Left lung (tissue), 4 donors: ENCODE measurements at regions not wholly inside any gene's neighbourhood (a gene's known extent, or its start where the extent isn't known, plus 50 kb on each side); places are given as distances from the start of the nearest gene placed in this dataset.
"Not testable (repeated sequence)": the region's sequence is repeated elsewhere in the genome, so short reads cannot be mapped to it uniquely, and the experiment has no call there.

ENCODE experiments used
- ATAC-seq: fragments of 200-7000 bp; cut with Tn5 transposase; one replicate; pipeline ENCODE4 v1.9.1; 2020; ENCODE audit warnings: moderate library complexity
- DNase-seq, 4 donors: peaks; one replicate each; pipeline ENCODE4 v3.0.0-alpha.2; 2013 to 2020
- H3K27ac ChIP-seq, 2 donors: fragments of 200-600 bp; sonication (generic) in 1 of 2; one replicate each; pipeline versions ENCODE4 v1.5.0 to v1.8.0; 2020 to 2021
- H3K27me3 ChIP-seq, 2 donors: fragments of 200-600 bp; sonication (generic) in 1 of 2; one replicate each; pipeline versions ENCODE4 v1.5.0 to v1.8.0; 2020 to 2021
- H3K36me3 ChIP-seq, 2 donors: fragments of 200-600 bp; sonication (generic) in 1 of 2; one replicate each; pipeline versions ENCODE4 v1.5.0 to v1.8.0; 2020 to 2021
- H3K4me1 ChIP-seq, 2 donors: fragments of 200-600 bp; one replicate each; pipeline ENCODE4 v1.8.0; 2021
- H3K4me3 ChIP-seq, 2 donors: fragments of 200-600 bp; sonication (generic) in 1 of 2; one replicate each; pipeline versions ENCODE4 v1.5.0 to v1.8.0; 2020 to 2021; ENCODE audit warnings: mild to moderate bottlenecking in 1 of 2
- H3K9me3 ChIP-seq, 2 donors: fragments of 200-600 bp; sonication (generic) in 1 of 2; one replicate each; pipeline versions ENCODE4 v1.5.0 to v1.8.0; 2020 to 2021
- intact Hi-C, 2 donors: fragments of 100-400 bp; cut with DNase I; formaldehyde crosslinking; loops; one replicate each; pipeline versions ENCODE4 v1.11.2 to v1.14.2; 2022
- TF ChIP-seq, protein P1 (sequence below), 2 donors: fragments of 200-600 bp; sonication (generic) in 1 of 2; IDR thresholded peaks; one replicate each; pipeline versions ENCODE4 v1.5.0 to v1.8.0; 2021; ENCODE audit warnings: antibody characterized with exemption in 2 of 2
- donor health status: DM: no; HTN: yes; CAD: no.
- donor health status: DM: no; HTN: no; CAD: no.

- intact Hi-C loops = no loop called here
- H3K36me3 ChIP-seq = no peaks in the 10 kb centered on the region
- no peak for ATAC-seq
- no peak for DNase-seq
- no peaks in the 10 kb centered on the region for H3K4me1 ChIP-seq
- TF ChIP-seq, protein P1, sequence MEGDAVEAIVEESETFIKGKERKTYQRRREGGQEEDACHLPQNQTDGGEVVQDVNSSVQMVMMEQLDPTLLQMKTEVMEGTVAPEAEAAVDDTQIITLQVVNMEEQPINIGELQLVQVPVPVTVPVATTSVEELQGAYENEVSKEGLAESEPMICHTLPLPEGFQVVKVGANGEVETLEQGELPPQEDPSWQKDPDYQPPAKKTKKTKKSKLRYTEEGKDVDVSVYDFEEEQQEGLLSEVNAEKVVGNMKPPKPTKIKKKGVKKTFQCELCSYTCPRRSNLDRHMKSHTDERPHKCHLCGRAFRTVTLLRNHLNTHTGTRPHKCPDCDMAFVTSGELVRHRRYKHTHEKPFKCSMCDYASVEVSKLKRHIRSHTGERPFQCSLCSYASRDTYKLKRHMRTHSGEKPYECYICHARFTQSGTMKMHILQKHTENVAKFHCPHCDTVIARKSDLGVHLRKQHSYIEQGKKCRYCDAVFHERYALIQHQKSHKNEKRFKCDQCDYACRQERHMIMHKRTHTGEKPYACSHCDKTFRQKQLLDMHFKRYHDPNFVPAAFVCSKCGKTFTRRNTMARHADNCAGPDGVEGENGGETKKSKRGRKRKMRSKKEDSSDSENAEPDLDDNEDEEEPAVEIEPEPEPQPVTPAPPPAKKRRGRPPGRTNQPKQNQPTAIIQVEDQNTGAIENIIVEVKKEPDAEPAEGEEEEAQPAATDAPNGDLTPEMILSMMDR (IDR thresholded peaks at IDR 0.05) = no peak
- no peaks in the 10 kb centered on the region for H3K27me3 ChIP-seq
- H3K9me3 ChIP-seq = no peaks in the 10 kb centered on the region
- H3K27ac ChIP-seq = no peak overlapping the region
- no peak overlapping the region for H3K4me3 ChIP-seq
Observed at GRCh38 chr4:83920375-83920774, 384.5 kb downstream of the GPAT3 start.

DNA sequence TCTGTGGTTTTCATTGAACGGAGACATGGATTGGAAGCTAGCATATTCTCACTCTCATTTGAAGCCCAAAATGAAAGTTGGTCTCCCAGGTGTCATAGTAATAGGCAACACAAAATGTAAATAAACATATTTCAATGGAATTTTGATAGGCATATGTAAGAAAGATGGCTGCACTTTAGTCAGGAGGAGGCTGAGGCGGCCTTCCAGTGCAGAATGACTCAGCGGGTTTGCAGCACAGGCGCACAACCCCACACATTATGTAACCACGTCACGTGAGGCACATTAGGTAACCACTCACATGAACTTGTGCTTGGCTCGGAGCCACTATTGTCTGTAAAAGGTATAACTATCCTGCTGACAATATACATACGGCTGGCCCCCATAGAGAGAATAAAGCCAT is 381.7 kb downstream of the GPAT3 start:
- no peaks in the 10 kb centered on the region for H3K9me3 ChIP-seq
- intact Hi-C loops = no loop called here
- H3K27me3 ChIP-seq = no peaks in the 10 kb centered on the region
- ATAC-seq (no peak), DNase-seq (no peak)
- no peaks in the 10 kb centered on the region for H3K36me3 ChIP-seq
- H3K4me1 ChIP-seq = no peaks in the 10 kb centered on the region
- no peak overlapping the region for H3K4me3 ChIP-seq
- no peak overlapping the region for H3K27ac ChIP-seq
- TF ChIP-seq, protein P1 (IDR thresholded peaks at IDR 0.05) = no peak

GRCh38 chr4:83910693-83911092 is 374.8 kb downstream of the GPAT3 start:
- Histone ChIP-seq H3K4me3 (no peak overlapping the region), H3K27me3 (no peaks in the 10 kb centered on the region), H3K27ac (no peak overlapping the region), H3K4me1 (no peaks in the 10 kb centered on the region), H3K36me3 (no peaks in the 10 kb centered on the region), H3K9me3 (no peaks in the 10 kb centered on the region)
- DNase-seq (no peak), ATAC-seq (no peak)
- TF ChIP-seq, protein P1 (IDR thresholded peaks at IDR 0.05) = no peak
- intact Hi-C loops = no loop called here

- no peaks in the 10 kb centered on the region for H3K4me1 ChIP-seq
- H3K27ac ChIP-seq = no peak overlapping the region
- H3K27me3 ChIP-seq = no peaks in the 10 kb centered on the region
- H3K4me3 ChIP-seq = no peak overlapping the region
- no peaks in the 10 kb centered on the region for H3K9me3 ChIP-seq
- intact Hi-C loops = no loop called here
- no peaks in the 10 kb centered on the region for H3K36me3 ChIP-seq
- TF ChIP-seq, protein P1 (IDR thresholded peaks at IDR 0.05) = no peak
- no peak for ATAC-seq
- DNase-seq = peak in 2 of 4 donors; percentile 13 to 20
Observed at GRCh38 chr4:83906561-83906960, 370.7 kb downstream of the GPAT3 start.

DNA sequence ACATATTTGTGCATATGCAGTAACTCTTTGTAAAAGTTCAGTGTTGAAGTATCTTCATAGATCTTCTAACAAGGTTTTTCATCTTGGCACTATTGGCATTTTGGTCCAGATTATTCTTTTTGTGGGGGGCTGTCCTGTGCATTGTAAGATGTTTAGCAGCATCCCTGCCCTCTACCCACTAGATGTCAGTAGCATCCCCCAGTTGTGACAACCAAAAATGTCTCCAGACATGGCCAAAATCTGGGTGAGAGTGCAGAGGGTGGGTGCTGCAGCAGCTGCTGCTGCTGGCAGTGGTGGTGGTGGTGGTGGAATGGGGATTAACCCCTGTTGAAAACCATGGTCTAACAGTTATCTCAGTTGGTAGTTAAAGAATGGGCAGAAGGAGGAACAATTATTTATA is 370.0 kb downstream of the GPAT3 start:
- DNase-seq (peak in 1 of 4 donors; percentile 5), ATAC-seq (no peak)
- no peaks in the 10 kb centered on the region for H3K27me3 ChIP-seq
- H3K27ac ChIP-seq = no peak overlapping the region
- H3K9me3 ChIP-seq = no peaks in the 10 kb centered on the region
- H3K4me3 ChIP-seq = no peak overlapping the region
- TF ChIP-seq, protein P1 (IDR thresholded peaks at IDR 0.05) = no peak
- no peaks in the 10 kb centered on the region for H3K36me3 ChIP-seq
- intact Hi-C loops = no loop called here
- H3K4me1 ChIP-seq = no peaks in the 10 kb centered on the region

DNA sequence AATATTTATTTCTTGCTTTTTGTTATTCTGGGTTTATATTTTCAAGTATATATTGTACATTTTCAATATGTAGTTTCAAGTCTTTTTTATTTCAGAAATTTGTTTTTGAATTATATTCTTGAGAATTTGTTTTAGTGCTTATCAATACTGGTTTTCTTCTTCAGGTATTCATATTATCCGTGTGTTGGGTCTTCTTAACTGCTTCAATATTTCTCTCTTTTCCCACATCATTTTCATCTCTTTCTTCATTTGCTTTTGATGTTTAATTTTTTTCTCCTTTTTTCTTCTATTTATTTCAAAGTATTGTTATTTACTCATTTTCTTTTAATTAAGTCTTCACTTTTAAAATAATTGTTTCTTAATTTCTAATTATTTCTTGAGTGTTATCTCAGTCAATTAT is 367.8 kb downstream of the GPAT3 start:
- DNase-seq, ATAC-seq, intact Hi-C loops: not testable (repeated sequence)

More for the DNA sequence above, 367.8 kb downstream of the GPAT3 start:
- not testable (repeated sequence) for H3K4me1 ChIP-seq, H3K36me3 ChIP-seq, H3K9me3 ChIP-seq, H3K4me3 ChIP-seq, H3K27me3 ChIP-seq, H3K27ac ChIP-seq
